Adrenal gland (tissue), 9 donors: ENCODE measurements at regions not wholly inside any gene's neighbourhood (a gene's known extent, or its start where the extent isn't known, plus 50 kb on each side); places are given as distances from the start of the nearest gene placed in this dataset.

Source experiments
- DNase-seq, 7 donors: peaks; one replicate each; pipeline ENCODE4 v3.0.0-alpha.2; 2019 to 2020
- H3K27ac ChIP-seq, 5 donors: fragments of 200-600 bp; sonication (generic) in 4 of 5; 1 replicate in 3 of 5; 2 replicates in 2 of 5; pipeline versions ENCODE4 v1.5.1 to v1.8.0; 2016 to 2020; ENCODE audit warnings: mild to moderate bottlenecking in 1 of 5
- H3K27me3 ChIP-seq: fragments of 200-600 bp; 2 replicates; pipeline ENCODE4 v1.8.0; 2021
- H3K36me3 ChIP-seq, 2 donors: fragments of 200-600 bp; replicated peaks in 1 of 2; 1 replicate in 1 of 2; 2 replicates in 1 of 2; pipeline versions ENCODE4 v1.5.1 to v1.8.0; 2018 to 2022
- H3K4me1 ChIP-seq, 2 donors: fragments of 200-600 bp; replicated peaks in 1 of 2; 1 replicate in 1 of 2; 2 replicates in 1 of 2; pipeline versions ENCODE4 v1.5.1 to v1.8.0; 2018 to 2021
- H3K4me3 ChIP-seq, 4 donors: fragments of 200-600 bp; sonication (generic) in 3 of 4; one replicate each; pipeline ENCODE4 v1.5.1; 2016 to 2018
- H3K9me3 ChIP-seq, 3 donors: fragments of 200-600 bp; sonication (generic) in 1 of 3; replicated peaks in 1 of 3; 1 replicate in 2 of 3; 2 replicates in 1 of 3; pipeline versions ENCODE4 v1.5.1 to v1.8.0; 2016 to 2021
- POLR2A ChIP-seq, 2 donors: fragments of 450-650 bp; IDR thresholded peaks; one replicate each; pipeline ENCODE4 v1.6.1; 2017; ENCODE audit warnings: antibody characterized with exemption in 2 of 2, mild to moderate bottlenecking in 2 of 2, moderate library complexity in 1 of 2
- WGBS, 4 donors: extraction: QIAGEN DNeasy Blood & Tissue Kit in 2 of 4; methylation state at CpG; one replicate each; pipeline versions ENCODE4 v1.1.5 to v1.1.7; 2013 to 2017; 5-methylcytosine and 5-hydroxymethylcytosine counted together
- intact Hi-C, 2 donors: fragments of 100-400 bp; cut with DNase I; formaldehyde crosslinking; loops; one replicate each; pipeline versions ENCODE4 v1.14.1 to v1.15.0; 2022 to 2023
- TF ChIP-seq, protein P1 (sequence below), 6 experiments: fragments of 450-650 bp in 4 of 6; fragments of 200-600 bp in 2 of 6; sonication (generic) in 1 of 6; IDR thresholded peaks; 1 replicate in 5 of 6; 2 replicates in 1 of 6; pipeline versions ENCODE4 v1.5.1 to v1.8.0; 2016 to 2021; ENCODE audit warnings: antibody characterized with exemption in 6 of 6, mild to moderate bottlenecking in 2 of 6, moderate library complexity in 1 of 6
- donor health status: healthy with polysubstance abuse.
- donor health status: Bipolar disorder and iron deficiency.
- donor health status: DM: yes; HTN: yes; CAD: no.
- donor health status: DM: no; HTN: no; CAD: no.
- donor health status: DM: no; HTN: no; CAD: no.

DNA sequence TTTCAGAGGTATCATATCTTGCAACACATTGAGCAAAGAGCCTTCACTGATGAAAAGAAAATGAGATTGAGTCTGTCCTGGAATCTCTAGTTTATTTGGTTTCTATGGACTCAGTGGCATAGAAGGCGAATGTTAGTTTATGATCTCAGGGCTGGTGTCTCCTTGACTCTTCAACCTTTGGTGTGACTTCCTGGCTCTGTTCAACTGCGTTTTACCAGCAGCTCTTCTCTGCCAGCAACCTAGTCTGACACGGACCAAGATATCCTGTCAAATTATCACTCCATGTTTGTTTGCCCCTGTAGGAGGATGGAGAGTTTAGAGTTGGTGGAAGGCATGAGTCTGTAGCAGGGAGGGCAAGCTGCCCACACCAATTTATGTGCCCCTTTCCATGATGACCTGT is 82.9 kb upstream of the TBC1D5 start:
- intact Hi-C loops = no loop called here
- H3K9me3 ChIP-seq = no peaks in the 10 kb centered on the region
- TF ChIP-seq, protein P1, sequence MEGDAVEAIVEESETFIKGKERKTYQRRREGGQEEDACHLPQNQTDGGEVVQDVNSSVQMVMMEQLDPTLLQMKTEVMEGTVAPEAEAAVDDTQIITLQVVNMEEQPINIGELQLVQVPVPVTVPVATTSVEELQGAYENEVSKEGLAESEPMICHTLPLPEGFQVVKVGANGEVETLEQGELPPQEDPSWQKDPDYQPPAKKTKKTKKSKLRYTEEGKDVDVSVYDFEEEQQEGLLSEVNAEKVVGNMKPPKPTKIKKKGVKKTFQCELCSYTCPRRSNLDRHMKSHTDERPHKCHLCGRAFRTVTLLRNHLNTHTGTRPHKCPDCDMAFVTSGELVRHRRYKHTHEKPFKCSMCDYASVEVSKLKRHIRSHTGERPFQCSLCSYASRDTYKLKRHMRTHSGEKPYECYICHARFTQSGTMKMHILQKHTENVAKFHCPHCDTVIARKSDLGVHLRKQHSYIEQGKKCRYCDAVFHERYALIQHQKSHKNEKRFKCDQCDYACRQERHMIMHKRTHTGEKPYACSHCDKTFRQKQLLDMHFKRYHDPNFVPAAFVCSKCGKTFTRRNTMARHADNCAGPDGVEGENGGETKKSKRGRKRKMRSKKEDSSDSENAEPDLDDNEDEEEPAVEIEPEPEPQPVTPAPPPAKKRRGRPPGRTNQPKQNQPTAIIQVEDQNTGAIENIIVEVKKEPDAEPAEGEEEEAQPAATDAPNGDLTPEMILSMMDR (IDR thresholded peaks at IDR 0.05) = no peak
- TF ChIP-seq POLR2A (IDR thresholded peaks at IDR 0.05) = no peak
- no peak overlapping the region for H3K4me3 ChIP-seq
- no peak overlapping the region for H3K27ac ChIP-seq
- no peak for DNase-seq
- H3K27me3 ChIP-seq = no peaks in the 10 kb centered on the region
- H3K36me3 ChIP-seq = no peaks in the 10 kb centered on the region
- 66 to 79% (median 70%) methylated on average over 3 of the region's 3 CpGs for WGBS, 4 donors
- H3K4me1 ChIP-seq = no peaks in the 10 kb centered on the region

DNA sequence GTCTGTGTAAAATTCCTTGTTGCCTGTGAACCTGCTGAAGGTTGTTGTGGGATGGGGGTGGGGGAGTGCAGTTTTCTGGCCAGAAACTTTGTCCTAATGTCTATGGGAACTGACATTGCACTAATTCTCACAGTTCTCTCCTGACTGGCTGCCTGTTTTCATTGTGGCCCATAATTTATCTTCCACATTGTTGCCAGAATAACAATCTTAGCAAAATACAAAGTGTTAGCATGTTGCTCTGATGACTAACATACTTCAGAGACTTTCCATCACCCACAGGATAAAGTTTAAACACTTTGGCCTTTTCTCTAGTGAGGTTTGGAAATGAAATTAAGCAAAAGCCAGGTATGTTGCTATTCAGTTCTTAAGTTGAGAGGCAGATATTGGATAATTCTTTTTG is 81.4 kb upstream of the TBC1D5 start:
- H3K4me1 ChIP-seq = no peaks in the 10 kb centered on the region
- no peaks in the 10 kb centered on the region for H3K9me3 ChIP-seq
- intact Hi-C loops = no loop called here
- no peaks in the 10 kb centered on the region for H3K27me3 ChIP-seq
- TF ChIP-seq, protein P1 (IDR thresholded peaks at IDR 0.05) = no peak
- TF ChIP-seq POLR2A (IDR thresholded peaks at IDR 0.05) = no peak
- no peak overlapping the region for H3K27ac ChIP-seq
- no peaks in the 10 kb centered on the region for H3K36me3 ChIP-seq
- no peak overlapping the region for H3K4me3 ChIP-seq
- DNase-seq = no peak

DNA sequence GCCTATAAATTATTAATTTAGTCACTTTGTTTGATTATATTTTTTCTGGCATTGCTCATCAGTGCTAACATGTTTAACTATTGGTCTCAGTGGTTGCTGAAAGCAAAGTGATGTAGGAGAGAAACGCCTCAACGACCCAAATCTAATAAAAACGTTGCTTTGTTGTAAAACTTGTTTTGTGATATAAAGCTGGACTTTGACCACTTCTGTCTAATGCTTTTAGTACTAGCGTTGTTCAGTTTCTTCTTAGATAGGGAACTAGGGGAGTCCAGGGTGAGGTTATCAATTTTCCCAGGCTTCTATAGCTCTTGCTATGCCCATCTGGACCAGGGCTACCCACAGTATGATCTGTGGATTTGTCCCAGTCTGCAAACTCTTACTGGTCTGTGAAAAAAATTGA is 80.6 kb upstream of the TBC1D5 start:
- no peak for TF ChIP-seq POLR2A (IDR thresholded peaks at IDR 0.05)
- TF ChIP-seq, protein P1 (IDR thresholded peaks at IDR 0.05) = no peak
- Histone ChIP-seq H3K9me3 (no peaks in the 10 kb centered on the region), H3K27me3 (no peaks in the 10 kb centered on the region), H3K4me1 (no peaks in the 10 kb centered on the region), H3K4me3 (no peak overlapping the region), H3K27ac (no peak overlapping the region), H3K36me3 (no peaks in the 10 kb centered on the region)
- WGBS, 4 donors = 60 to 66% (median 62%) methylated on average over 4 of the region's 4 CpGs
- intact Hi-C loops = no loop called here
- no peak for DNase-seq

DNA sequence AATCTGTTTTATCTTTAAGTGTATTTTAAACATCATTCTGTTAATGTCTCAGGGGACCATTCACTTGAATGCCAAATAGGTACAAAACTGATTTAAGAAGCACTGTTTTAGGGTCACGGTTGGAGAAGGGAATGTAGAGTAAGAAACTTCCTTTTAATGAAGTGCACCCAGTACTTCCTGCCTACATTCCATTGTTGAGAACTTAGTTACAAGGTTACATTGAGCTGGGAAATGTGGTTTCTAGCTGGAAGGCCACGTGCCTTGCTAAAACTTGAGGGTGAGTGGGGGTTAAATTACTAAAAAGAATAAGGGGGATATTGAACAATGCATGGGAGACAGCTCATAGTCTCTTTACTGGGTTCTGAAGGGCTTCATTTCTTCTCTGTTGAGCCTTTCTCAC is 78.3 kb upstream of the TBC1D5 start:
- 49 to 60% (median 50%) methylated on average over 2 of the region's 2 CpGs for WGBS, 4 donors
- no peak for DNase-seq
- TF ChIP-seq POLR2A (IDR thresholded peaks at IDR 0.05) = no peak
- TF ChIP-seq, protein P1 (IDR thresholded peaks at IDR 0.05) = no peak
- intact Hi-C loops = no loop called here
- no peaks in the 10 kb centered on the region for H3K27me3 ChIP-seq
- H3K4me1 ChIP-seq = no peaks in the 10 kb centered on the region
- H3K4me3 ChIP-seq = no peak overlapping the region
- H3K9me3 ChIP-seq = no peaks in the 10 kb centered on the region
- no peak overlapping the region for H3K27ac ChIP-seq
- H3K36me3 ChIP-seq = no peaks in the 10 kb centered on the region
